ENCODE measurements at regions not wholly inside any gene's neighbourhood (a gene's known extent, or its start where the extent isn't known, plus 50 kb on each side); places are given as distances from the start of the nearest gene placed in this dataset.
A peak's percentile ranks its signal among the peaks of the same experiment; 100 is the strongest.

GRCh38 chr19:5260381-5260967 lies 80.1 kb downstream of the PTPRS start:
- no peaks in the 10 kb centered on the region for H3K9me3 ChIP-seq
- 64% methylated on average over 20 of the region's 20 CpGs for WGBS
- TF ChIP-seq CTCF (IDR thresholded peaks at IDR 0.05) (no peak), POLR2A (IDR thresholded peaks at IDR 0.05) (no peak), POLR2AphosphoS5 (IDR thresholded peaks at IDR 0.05) (no peak)
- intact Hi-C loops (cut with DNase I), result no loop called here
- H3K4me1 ChIP-seq (replicated peaks), result peaks cover 17% of the 10 kb centered on the region
- H3K36me3 ChIP-seq, result peaks cover 0 to 2% of the 10 kb centered on the region in 2 donors
- H3K4me3 ChIP-seq, result no peak overlapping the region
- DNase-seq (ENCODE audit: low spot score), result no peak
- H3K27ac ChIP-seq, result peak overlapping the region; percentile 66 to 85
- no peaks in the 10 kb centered on the region for H3K27me3 ChIP-seq (replicated peaks; ENCODE audit: insufficient read depth)

GRCh38 chr19:5259750-5260149 lies 80.9 kb downstream of the PTPRS start:
- Histone ChIP-seq H3K4me1 (replicated peaks) (peaks cover 17% of the 10 kb centered on the region), H3K27me3 (replicated peaks; ENCODE audit: insufficient read depth) (no peaks in the 10 kb centered on the region), H3K27ac (peak overlapping the region; percentile 14 to 66), H3K4me3 (no peak overlapping the region), H3K36me3 (peaks cover 0 to 2% of the 10 kb centered on the region in 2 donors), H3K9me3 (no peaks in the 10 kb centered on the region)
- intact Hi-C loops (cut with DNase I), result no loop called here
- no peak for DNase-seq (ENCODE audit: low spot score)
- TF ChIP-seq POLR2AphosphoS5 (IDR thresholded peaks at IDR 0.05), result no peak
- WGBS, result 97% methylated on average over 4 of the region's 4 CpGs

- Histone ChIP-seq H3K4me3 (no peak overlapping the region), H3K27ac (no peak overlapping the region), H3K4me1 (replicated peaks) (peaks cover 15% of the 10 kb centered on the region), H3K9me3 (no peaks in the 10 kb centered on the region), H3K27me3 (replicated peaks; ENCODE audit: insufficient read depth) (no peaks in the 10 kb centered on the region), H3K36me3 (peaks cover 0 to 2% of the 10 kb centered on the region in 2 donors)
- TF ChIP-seq POLR2A (IDR thresholded peaks at IDR 0.05), result no peak
- 93% methylated on average over 43 of the region's 43 CpGs for WGBS
- intact Hi-C loops (cut with DNase I), result no loop called here
- DNase-seq (ENCODE audit: low spot score), result no peak
Measured at GRCh38 chr19:5257155-5258045, 83.2 kb downstream of the PTPRS start.

GRCh38 chr19:5255602-5256231 lies 84.9 kb downstream of the PTPRS start:
- intact Hi-C loops (cut with DNase I), result no loop called here
- TF ChIP-seq POLR2A (IDR thresholded peaks at IDR 0.05), result no peak
- TF ChIP-seq POLR2AphosphoS5 (IDR thresholded peaks at IDR 0.05), result no peak
- TF ChIP-seq CTCF (IDR thresholded peaks at IDR 0.05), result no peak
- peaks cover 1% of the 10 kb centered on the region for H3K4me1 ChIP-seq (replicated peaks)
- WGBS, result 96% methylated on average over 22 of the region's 22 CpGs
- no peak for DNase-seq (ENCODE audit: low spot score)
- H3K4me3 ChIP-seq, result no peak overlapping the region
- H3K36me3 ChIP-seq, result peaks cover 0 to 2% of the 10 kb centered on the region in 2 donors
- no peak overlapping the region for H3K27ac ChIP-seq
- no peaks in the 10 kb centered on the region for H3K27me3 ChIP-seq (replicated peaks; ENCODE audit: insufficient read depth)
- H3K9me3 ChIP-seq, result no peaks in the 10 kb centered on the region

GRCh38 chr19:5254944-5255343 lies 85.7 kb downstream of the PTPRS start:
- 100% methylated on average over 1 of the region's 1 CpG for WGBS
- Histone ChIP-seq H3K4me3 (no peak overlapping the region), H3K36me3 (peaks cover 0 to 2% of the 10 kb centered on the region in 2 donors), H3K9me3 (no peaks in the 10 kb centered on the region), H3K27ac (no peak overlapping the region), H3K4me1 (replicated peaks) (no peaks in the 10 kb centered on the region), H3K27me3 (replicated peaks; ENCODE audit: insufficient read depth) (no peaks in the 10 kb centered on the region)
- no peak for DNase-seq (ENCODE audit: low spot score)
- no peak for TF ChIP-seq CTCF (IDR thresholded peaks at IDR 0.05)
- no peak for TF ChIP-seq POLR2AphosphoS5 (IDR thresholded peaks at IDR 0.05)
- no peak for TF ChIP-seq POLR2A (IDR thresholded peaks at IDR 0.05)
- intact Hi-C loops (cut with DNase I), result no loop called here
